Trophoblast cell (in vitro differentiated cells and primary cell): ENCODE measurements at regions not wholly inside any gene's neighbourhood (a gene's known extent, or its start where the extent isn't known, plus 50 kb on each side); places are given as distances from the start of the nearest gene placed in this dataset.
"Not testable (repeated sequence)": the region's sequence is repeated elsewhere in the genome, so short reads cannot be mapped to it uniquely, and the experiment has no call there.

Source experiments
- DNase-seq, 2 donors: peaks; one replicate each; pipeline ENCODE4 v3.0.0-alpha.2; 2016
- H2AFZ ChIP-seq: 2 replicates; pipeline ENCODE4 v1.6.1; 2013; ENCODE audit warnings: low read length, moderate library complexity, mild to moderate bottlenecking; ENCODE audit not compliant: insufficient read depth, poor library complexity
- H2AK5ac ChIP-seq: 2 replicates; pipeline ENCODE4 v1.6.1; 2013; ENCODE audit warnings: mild to moderate bottlenecking, low read length
- H2BK120ac ChIP-seq: 2 replicates; pipeline ENCODE4 v1.6.1; 2013; ENCODE audit warnings: low read length, mild to moderate bottlenecking, moderate library complexity; ENCODE audit not compliant: insufficient read depth, poor library complexity
- H2BK12ac ChIP-seq: 2 replicates; pipeline ENCODE4 v1.6.1; 2013; ENCODE audit warnings: mild to moderate bottlenecking, low read length, moderate library complexity
- H2BK5ac ChIP-seq: 2 replicates; pipeline ENCODE4 v1.6.1; 2013; ENCODE audit warnings: low read length, low read depth, moderate library complexity, mild to moderate bottlenecking; ENCODE audit not compliant: poor library complexity
- H3K14ac ChIP-seq: 2 replicates; pipeline ENCODE4 v1.6.1; 2013; ENCODE audit warnings: mild to moderate bottlenecking, low read length
- H3K18ac ChIP-seq: 2 replicates; pipeline ENCODE4 v1.6.1; 2013; ENCODE audit warnings: mild to moderate bottlenecking, low read length
- H3K23ac ChIP-seq: 2 replicates; pipeline ENCODE4 v1.6.1; 2013; ENCODE audit warnings: low read length
- H3K27ac ChIP-seq: 2 replicates; pipeline ENCODE4 v1.5.1; 2013; ENCODE audit warnings: low read depth, mild to moderate bottlenecking, inconsistent platforms, low read length, moderate library complexity
- H3K27me3 ChIP-seq: 2 replicates; pipeline ENCODE4 v1.6.1; 2013; ENCODE audit warnings: inconsistent platforms, mild to moderate bottlenecking, low read length, moderate library complexity; ENCODE audit not compliant: insufficient read depth
- H3K36me3 ChIP-seq, 2 experiments: 1 replicate in 1 of 2; 2 replicates in 1 of 2; pipeline ENCODE4 v1.6.1; 2013; ENCODE audit warnings: low read length in 2 of 2, mild to moderate bottlenecking in 2 of 2, moderate library complexity in 1 of 2; ENCODE audit not compliant: insufficient read depth in 2 of 2, control insufficient read depth in 1 of 2
- H3K4ac ChIP-seq: 2 replicates; pipeline ENCODE4 v1.6.1; 2013; ENCODE audit warnings: low read depth, mild to moderate bottlenecking, low read length, moderate library complexity
- H3K4me1 ChIP-seq, 2 experiments: 1 replicate in 1 of 2; 2 replicates in 1 of 2; pipeline ENCODE4 v1.6.1; 2013; ENCODE audit warnings: low read length in 2 of 2, mild to moderate bottlenecking in 2 of 2, moderate library complexity in 1 of 2; ENCODE audit not compliant: insufficient read depth in 2 of 2, control insufficient read depth in 1 of 2
- H3K4me2 ChIP-seq: 2 replicates; pipeline ENCODE4 v1.6.1; 2013; ENCODE audit warnings: inconsistent platforms, mild to moderate bottlenecking, low read length, moderate library complexity
- H3K4me3 ChIP-seq: 2 replicates; pipeline ENCODE4 v1.5.1; 2013; ENCODE audit warnings: mild to moderate bottlenecking, low read depth, low read length, inconsistent platforms
- H3K79me1 ChIP-seq: one replicate; pipeline ENCODE4 v1.6.1; 2013; ENCODE audit warnings: low read length
- H3K79me2 ChIP-seq: 2 replicates; pipeline ENCODE4 v1.6.1; 2013; ENCODE audit warnings: low read length, mild to moderate bottlenecking; ENCODE audit not compliant: control insufficient read depth, insufficient read depth, poor library complexity
- H3K9ac ChIP-seq: 2 replicates; pipeline ENCODE4 v1.6.1; 2013; ENCODE audit warnings: mild to moderate bottlenecking, low read length
- H3K9me3 ChIP-seq: 2 replicates; pipeline ENCODE4 v1.6.1; 2013; ENCODE audit warnings: low read depth, mild to moderate bottlenecking, control low read depth, inconsistent platforms, low read length; ENCODE audit not compliant: insufficient read depth
- H4K12ac ChIP-seq: 2 replicates; pipeline ENCODE4 v1.6.1; 2013; ENCODE audit warnings: low read depth, mild to moderate bottlenecking, low read length, moderate library complexity
- H4K8ac ChIP-seq: 2 replicates; pipeline ENCODE4 v1.6.1; 2013; ENCODE audit warnings: low read depth, mild to moderate bottlenecking, low read length, moderate library complexity
- H4K91ac ChIP-seq: one replicate; pipeline ENCODE4 v1.6.1; 2013; ENCODE audit warnings: low read depth, mild to moderate bottlenecking, low read length, moderate library complexity
- WGBS: extraction: QIAGEN DNeasy Blood & Tissue Kit; methylation state at CpG from one replicate; pipeline ENCODE4 v1.1.7; 2013; ENCODE audit warnings: missing lambda C conversion rate; ENCODE audit not compliant: insufficient read length, insufficient coverage; ENCODE audit errors: extremely low coverage; 5-methylcytosine and 5-hydroxymethylcytosine counted together

GRCh38 chr7:63765541-63765940, 233.1 kb upstream of the ZNF722 start:
- not testable (repeated sequence) for H3K18ac ChIP-seq, H3K36me3 ChIP-seq, H3K27me3 ChIP-seq, H3K4me2 ChIP-seq, H3K14ac ChIP-seq, H3K4me3 ChIP-seq, H4K8ac ChIP-seq, H4K91ac ChIP-seq, H2AK5ac ChIP-seq, H3K79me2 ChIP-seq, DNase-seq, H2AFZ ChIP-seq, H3K4ac ChIP-seq, H3K79me1 ChIP-seq, H3K27ac ChIP-seq, H2BK120ac ChIP-seq, H3K23ac ChIP-seq, H3K4me1 ChIP-seq, H3K9ac ChIP-seq, H2BK12ac ChIP-seq, H4K12ac ChIP-seq, H2BK5ac ChIP-seq
- peaks cover 12% of the 10 kb centered on the region for H3K9me3 ChIP-seq
- WGBS, result no CpG with 5 or more reads among the region's 13 CpGs

GRCh38 chr7:63766197-63766596, 232.5 kb upstream of the ZNF722 start:
- not testable (repeated sequence) for H2AK5ac ChIP-seq, H3K14ac ChIP-seq, H3K4ac ChIP-seq, H3K18ac ChIP-seq, H4K91ac ChIP-seq, H3K4me3 ChIP-seq, DNase-seq, H3K79me2 ChIP-seq, H4K8ac ChIP-seq, H3K4me2 ChIP-seq, H3K4me1 ChIP-seq, H3K27ac ChIP-seq, H3K9ac ChIP-seq, H4K12ac ChIP-seq, H2BK5ac ChIP-seq, H3K27me3 ChIP-seq, H3K79me1 ChIP-seq, H2AFZ ChIP-seq, H3K23ac ChIP-seq, H3K36me3 ChIP-seq, H2BK12ac ChIP-seq, H2BK120ac ChIP-seq
- H3K9me3 ChIP-seq, result peaks cover 12% of the 10 kb centered on the region
- WGBS, result no CpG with 5 or more reads among the region's 23 CpGs

GRCh38 chr7:63770162-63770561, 228.5 kb upstream of the ZNF722 start:
- not testable (repeated sequence) for H3K4ac ChIP-seq, H3K79me2 ChIP-seq, H2BK120ac ChIP-seq, H3K4me2 ChIP-seq, DNase-seq, H3K18ac ChIP-seq, H2AFZ ChIP-seq, H3K27me3 ChIP-seq, H3K4me3 ChIP-seq, H3K4me1 ChIP-seq, H3K9ac ChIP-seq, H3K27ac ChIP-seq, H4K91ac ChIP-seq, H4K12ac ChIP-seq, H2BK12ac ChIP-seq, H3K23ac ChIP-seq, H3K36me3 ChIP-seq, H2AK5ac ChIP-seq, H4K8ac ChIP-seq, H3K79me1 ChIP-seq, H2BK5ac ChIP-seq, H3K14ac ChIP-seq
- peaks cover 17% of the 10 kb centered on the region for H3K9me3 ChIP-seq
- WGBS, result no CpG with 5 or more reads among the region's 10 CpGs

- not testable (repeated sequence) for H2AK5ac ChIP-seq, H4K12ac ChIP-seq, H3K14ac ChIP-seq, H4K8ac ChIP-seq, H3K27ac ChIP-seq, H3K4me3 ChIP-seq, H3K9ac ChIP-seq, H2BK12ac ChIP-seq, H3K4ac ChIP-seq, H2BK5ac ChIP-seq, H3K79me2 ChIP-seq, H3K4me1 ChIP-seq, H4K91ac ChIP-seq, H3K79me1 ChIP-seq, H3K9me3 ChIP-seq, H2BK120ac ChIP-seq, H3K23ac ChIP-seq, H3K27me3 ChIP-seq, H3K4me2 ChIP-seq, H3K18ac ChIP-seq, H2AFZ ChIP-seq, DNase-seq, H3K36me3 ChIP-seq
- WGBS, result no CpG with 5 or more reads among the region's 26 CpGs
Observed at GRCh38 chr7:63771389-63772085, 227.1 kb upstream of the ZNF722 start.
